VCaP (cell line): ENCODE measurements at regions not wholly inside any gene's neighbourhood (a gene's known extent, or its start where the extent isn't known, plus 50 kb on each side); places are given as distances from the start of the nearest gene placed in this dataset.

Experiments
- H3K27ac ChIP-seq: fragments of 450-650 bp; 2 replicates; pipeline ENCODE4 v1.5.1; 2017
- TF ChIP-seq, protein P1 (sequence below): fragments of 450-650 bp; conservative IDR thresholded peaks from 2 replicates; pipeline ENCODE4 v1.5.1; 2017; ENCODE audit warnings: mild to moderate bottlenecking, moderate library complexity

GRCh38 chr6:6931071-6932025 is 176.4 kb upstream of the RREB1 start:
- TF ChIP-seq, protein P1, sequence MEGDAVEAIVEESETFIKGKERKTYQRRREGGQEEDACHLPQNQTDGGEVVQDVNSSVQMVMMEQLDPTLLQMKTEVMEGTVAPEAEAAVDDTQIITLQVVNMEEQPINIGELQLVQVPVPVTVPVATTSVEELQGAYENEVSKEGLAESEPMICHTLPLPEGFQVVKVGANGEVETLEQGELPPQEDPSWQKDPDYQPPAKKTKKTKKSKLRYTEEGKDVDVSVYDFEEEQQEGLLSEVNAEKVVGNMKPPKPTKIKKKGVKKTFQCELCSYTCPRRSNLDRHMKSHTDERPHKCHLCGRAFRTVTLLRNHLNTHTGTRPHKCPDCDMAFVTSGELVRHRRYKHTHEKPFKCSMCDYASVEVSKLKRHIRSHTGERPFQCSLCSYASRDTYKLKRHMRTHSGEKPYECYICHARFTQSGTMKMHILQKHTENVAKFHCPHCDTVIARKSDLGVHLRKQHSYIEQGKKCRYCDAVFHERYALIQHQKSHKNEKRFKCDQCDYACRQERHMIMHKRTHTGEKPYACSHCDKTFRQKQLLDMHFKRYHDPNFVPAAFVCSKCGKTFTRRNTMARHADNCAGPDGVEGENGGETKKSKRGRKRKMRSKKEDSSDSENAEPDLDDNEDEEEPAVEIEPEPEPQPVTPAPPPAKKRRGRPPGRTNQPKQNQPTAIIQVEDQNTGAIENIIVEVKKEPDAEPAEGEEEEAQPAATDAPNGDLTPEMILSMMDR = no peak
- H3K27ac ChIP-seq = no peak overlapping the region

DNA sequence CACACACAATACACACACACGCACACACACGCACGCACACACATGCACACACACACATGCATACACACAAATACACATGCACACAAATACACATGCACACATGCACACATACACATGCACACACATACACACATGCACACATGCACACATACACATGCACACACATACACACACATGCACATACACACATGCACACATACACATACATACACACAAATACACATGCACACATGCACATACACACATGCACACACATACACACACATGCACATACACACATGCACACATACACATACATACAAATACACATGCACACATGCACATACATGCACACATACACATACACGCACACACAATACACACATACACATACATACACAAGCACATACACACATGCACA is 175.4 kb upstream of the RREB1 start:
- no peak overlapping the region for H3K27ac ChIP-seq
- TF ChIP-seq, protein P1 = no peak

DNA sequence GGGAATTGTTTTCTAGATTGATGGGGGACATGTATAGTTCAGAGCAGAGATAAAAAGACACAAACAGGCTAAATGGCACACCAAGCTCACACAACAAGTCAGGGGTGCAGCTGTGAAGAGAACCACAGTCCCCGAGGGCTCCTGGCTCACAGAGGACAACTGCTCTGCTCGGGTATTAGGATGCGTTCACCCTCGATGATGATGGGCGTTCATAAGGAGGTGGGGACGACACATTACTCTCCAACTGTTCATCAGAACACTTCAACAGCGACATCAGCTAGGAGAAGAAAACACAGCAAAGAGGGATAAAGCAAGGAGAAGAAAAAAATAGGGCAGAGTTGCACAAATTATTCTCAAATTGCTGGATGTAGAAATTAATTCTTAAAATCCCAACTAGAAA is 174.8 kb upstream of the RREB1 start:
- no peak overlapping the region for H3K27ac ChIP-seq
- TF ChIP-seq, protein P1 = no peak

GRCh38 chr6:6940031-6941025 is 167.4 kb upstream of the RREB1 start:
- TF ChIP-seq, protein P1 = no peak
- no peak overlapping the region for H3K27ac ChIP-seq

- no peak overlapping the region for H3K27ac ChIP-seq
- TF ChIP-seq, protein P1 = no peak
These were observed 166.6 kb upstream of the RREB1 start for GRCh38 chr6:6941201-6941600.

DNA sequence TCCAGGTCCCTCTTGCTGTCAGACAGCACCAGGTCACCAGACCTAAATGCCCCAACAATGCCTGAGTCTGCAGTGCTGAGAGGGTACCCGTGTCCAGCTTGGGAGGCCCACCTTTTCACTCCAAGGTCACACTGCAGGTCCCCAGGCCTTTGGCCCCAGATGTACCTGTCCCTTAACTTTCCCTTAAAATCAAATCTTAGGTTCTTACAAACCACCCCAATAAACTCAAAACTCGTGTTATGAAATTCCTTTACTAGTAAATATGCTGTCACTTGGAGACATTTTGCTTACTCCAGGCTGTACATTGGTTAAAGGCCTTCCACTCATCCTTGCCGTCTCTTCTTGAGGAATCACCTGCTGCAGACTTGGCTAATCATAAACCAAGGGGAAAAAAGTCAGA is 165.7 kb upstream of the RREB1 start:
- H3K27ac ChIP-seq = no peak overlapping the region
- TF ChIP-seq, protein P1 = no peak

DNA sequence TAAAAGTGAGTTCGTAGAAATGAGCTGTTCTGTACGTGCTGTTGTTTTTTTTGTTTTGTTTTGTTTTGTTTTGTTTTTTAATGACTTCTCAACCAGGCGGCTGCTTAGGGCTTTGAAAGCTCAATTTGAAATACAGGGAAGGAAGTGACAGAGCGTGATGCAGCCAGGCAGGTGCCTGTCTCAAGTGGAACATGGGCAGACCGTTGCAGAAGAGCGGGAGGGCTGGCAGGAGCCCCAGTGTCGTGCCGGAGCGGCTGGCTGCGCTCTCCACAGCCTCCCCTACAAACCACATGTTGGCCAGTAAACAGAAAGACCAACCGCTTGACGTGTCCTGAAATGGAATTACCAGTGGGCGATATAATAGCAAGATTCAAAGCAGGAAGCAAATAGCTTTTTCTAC is 164.9 kb upstream of the RREB1 start:
- H3K27ac ChIP-seq = no peak overlapping the region
- TF ChIP-seq, protein P1 = no peak
